CD8-positive, alpha-beta memory T cell (primary cell): ENCODE measurements at regions not wholly inside any gene's neighbourhood (a gene's known extent, or its start where the extent isn't known, plus 50 kb on each side); places are given as distances from the start of the nearest gene placed in this dataset.
A peak's percentile ranks its signal among the peaks of the same experiment; 100 is the strongest.

Experiments
- CTCF ChIA-PET: fragments of 350-600 bp; sonication (Branson Sonifier 250); formaldehyde crosslinking; loops from one replicate; lab custom pipeline; 2021; ENCODE audit warnings: antibody characterized with exemption; lab: Charles Lee
- POLR2A ChIA-PET: fragments of 350-600 bp; sonication (Branson Sonifier 250); formaldehyde crosslinking; loops from one replicate; lab custom pipeline; 2021; ENCODE audit warnings: antibody characterized with exemption; lab: Charles Lee
- DNase-seq, 5 donors: peaks; one replicate each; pipeline versions ENCODE4 v3.0.0 to v3.0.0-alpha.2; 2020 to 2022; ENCODE audit warnings: mixed read lengths in 1 of 5
- H3K27ac ChIP-seq: one replicate; pipeline ENCODE4 v1.7.0; 2013; ENCODE audit warnings: low read depth, mild to moderate bottlenecking, low read length, moderate library complexity
- H3K27me3 ChIP-seq: 2 replicates; pipeline ENCODE4 v1.7.0; 2013; ENCODE audit warnings: low read length, mild to moderate bottlenecking; ENCODE audit not compliant: insufficient read depth, poor library complexity, severe bottlenecking
- H3K36me3 ChIP-seq: 2 replicates; pipeline ENCODE4 v1.7.0; 2013; ENCODE audit warnings: mild to moderate bottlenecking, low read length, moderate library complexity; ENCODE audit not compliant: insufficient read depth
- H3K4me1 ChIP-seq: 2 replicates; pipeline ENCODE4 v1.7.0; 2013; ENCODE audit warnings: mild to moderate bottlenecking, low read length, moderate library complexity; ENCODE audit not compliant: insufficient read depth
- H3K4me3 ChIP-seq: 2 replicates; pipeline ENCODE4 v1.7.0; 2013; ENCODE audit warnings: mild to moderate bottlenecking, low read length
- H3K9me3 ChIP-seq: 2 replicates; pipeline ENCODE4 v1.7.0; 2013; ENCODE audit warnings: mild to moderate bottlenecking, low read length
- H3K27ac Mint-ChIP-seq, 8 donors: one replicate each; pipeline ENCODE4 v1.8.0; 2020 to 2021; ENCODE audit warnings: mixed read lengths in 8 of 8, mild to moderate bottlenecking in 6 of 8, inconsistent platforms in 3 of 8, moderate library complexity in 3 of 8
- H3K27me3 Mint-ChIP-seq, 2 donors: one replicate each; pipeline ENCODE4 v1.8.0; 2020 to 2021; ENCODE audit warnings: mixed read lengths in 2 of 2, mild to moderate bottlenecking in 1 of 2, moderate library complexity in 1 of 2
- H3K36me3 Mint-ChIP-seq, 3 donors: one replicate each; pipeline ENCODE4 v1.8.0; 2020 to 2021; ENCODE audit warnings: mixed read lengths in 3 of 3, inconsistent platforms in 1 of 3, mild to moderate bottlenecking in 1 of 3
- H3K4me1 Mint-ChIP-seq, 3 donors: one replicate each; pipeline ENCODE4 v1.8.0; 2020 to 2021; ENCODE audit warnings: mixed read lengths in 3 of 3, inconsistent platforms in 1 of 3, mild to moderate bottlenecking in 1 of 3
- H3K4me3 Mint-ChIP-seq, 7 donors: one replicate each; pipeline ENCODE4 v1.8.0; 2020 to 2021; ENCODE audit warnings: mixed read lengths in 7 of 7, mild to moderate bottlenecking in 6 of 7, moderate library complexity in 4 of 7, inconsistent platforms in 2 of 7
- H3K9me3 Mint-ChIP-seq, 5 donors: one replicate each; pipeline ENCODE4 v1.8.0; 2020 to 2022; ENCODE audit warnings: mixed read lengths in 5 of 5, mild to moderate bottlenecking in 3 of 5, moderate library complexity in 2 of 5, inconsistent platforms in 1 of 5

DNA sequence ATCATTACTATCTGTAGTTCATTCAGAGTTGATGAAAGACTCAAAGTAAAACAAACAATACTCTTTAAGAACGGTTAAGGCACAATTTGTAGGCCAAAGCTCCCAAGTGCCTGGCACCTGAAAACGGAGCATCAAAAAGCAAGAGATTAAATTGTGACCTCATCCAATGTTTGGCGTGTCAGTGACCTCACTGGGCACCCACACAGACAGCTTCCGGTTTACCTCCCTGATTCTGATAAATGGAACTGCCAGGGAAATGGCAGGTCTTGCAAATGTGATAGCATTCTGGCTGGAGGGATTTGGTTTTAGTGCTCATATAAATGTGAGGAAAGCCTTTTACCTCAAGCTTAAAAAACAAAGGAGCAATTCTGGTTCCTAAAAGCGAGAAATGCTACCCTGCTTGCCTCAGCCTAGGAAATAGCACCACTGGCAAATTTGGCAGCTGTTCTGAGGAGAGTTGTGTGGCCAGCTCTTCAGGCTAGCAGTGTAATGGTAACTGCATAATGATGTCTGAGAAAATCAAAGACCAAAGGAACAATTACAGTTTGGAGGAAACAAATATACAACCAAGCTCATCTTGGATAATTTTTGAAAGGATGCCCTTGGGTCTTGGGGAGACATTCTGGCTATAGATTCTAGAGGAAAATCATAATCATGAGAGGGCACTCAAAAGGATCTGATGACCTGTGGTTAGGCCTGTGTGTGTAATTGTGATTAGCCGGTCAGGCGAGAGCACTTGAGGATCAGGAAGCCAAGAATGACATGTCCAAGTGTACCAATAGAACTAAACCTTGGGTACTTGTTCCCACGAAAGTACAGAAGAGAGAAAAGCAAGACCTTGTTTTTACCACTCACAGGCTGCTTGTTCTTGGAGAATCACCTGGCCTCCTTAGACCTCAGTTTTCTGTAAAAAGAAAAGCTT lies 174.3 kb downstream of the TFAP2B start:
- ChIA-PET CTCF (no interaction called here), POLR2A (no interaction called here)
- H3K4me3 Mint-ChIP-seq: no peak overlapping the region
- H3K36me3 ChIP-seq: no peaks in the 10 kb centered on the region
- peaks cover 3 to 8% (median 5%) of the 10 kb centered on the region in 5 donors for H3K9me3 Mint-ChIP-seq
- H3K27ac ChIP-seq: no peak overlapping the region
- H3K4me1 ChIP-seq: no peaks in the 10 kb centered on the region
- H3K4me3 ChIP-seq: no peak overlapping the region
- H3K27me3 Mint-ChIP-seq: peaks cover 0 to 1% of the 10 kb centered on the region in 2 donors
- H3K27ac Mint-ChIP-seq: no peak overlapping the region
- no peaks in the 10 kb centered on the region for H3K36me3 Mint-ChIP-seq
- no peaks in the 10 kb centered on the region for H3K27me3 ChIP-seq
- H3K4me1 Mint-ChIP-seq: no peaks in the 10 kb centered on the region
- no peaks in the 10 kb centered on the region for H3K9me3 ChIP-seq
- no peak for DNase-seq

DNA sequence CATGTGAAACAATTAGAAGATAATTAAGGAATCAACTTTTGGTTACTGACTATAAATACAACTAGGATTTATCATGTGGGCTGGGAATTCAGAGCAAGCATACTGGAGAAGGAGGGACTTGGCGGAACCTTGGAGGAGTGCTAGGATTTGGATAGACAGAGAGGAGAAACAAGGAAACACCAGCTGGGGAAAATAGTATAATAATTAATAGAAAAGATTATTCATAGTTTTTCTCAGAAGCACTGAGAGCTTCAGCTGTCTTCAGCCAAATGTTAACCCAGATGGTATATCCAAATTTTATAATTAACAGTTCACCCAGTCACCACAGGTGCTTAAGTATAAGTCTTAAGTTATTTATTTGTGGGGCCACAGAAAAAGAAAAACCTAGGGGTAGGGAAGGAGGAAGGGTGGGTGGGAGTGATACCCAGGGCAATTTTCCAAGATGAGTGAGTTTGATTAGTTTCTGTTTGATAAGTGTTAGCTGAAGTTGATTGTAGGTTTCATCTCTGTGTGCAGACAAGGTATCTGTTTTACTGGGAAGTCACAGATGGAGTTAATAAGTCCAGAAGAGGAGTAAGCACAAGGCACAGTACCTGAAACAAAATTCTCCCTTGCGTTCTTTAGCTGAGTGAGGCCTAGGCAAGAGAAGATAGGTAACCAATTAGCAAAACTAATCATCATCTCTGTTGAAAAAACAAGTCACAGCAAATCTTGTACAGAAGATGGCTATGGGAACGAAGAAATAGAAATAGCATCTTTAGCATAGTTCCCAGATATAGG lies 175.5 kb downstream of the TFAP2B start:
- POLR2A ChIA-PET: no interaction called here
- Mint-ChIP-seq H3K27me3 (peaks cover 0 to 1% of the 10 kb centered on the region in 2 donors), H3K9me3 (peaks cover 2 to 7% (median 5%) of the 10 kb centered on the region in 5 donors), H3K27ac (no peak overlapping the region), H3K36me3 (no peaks in the 10 kb centered on the region), H3K4me1 (no peaks in the 10 kb centered on the region), H3K4me3 (no peak overlapping the region)
- no peak for DNase-seq
- H3K9me3 ChIP-seq: no peaks in the 10 kb centered on the region
- no peaks in the 10 kb centered on the region for H3K27me3 ChIP-seq
- no peak overlapping the region for H3K4me3 ChIP-seq
- H3K27ac ChIP-seq: no peak overlapping the region
- no peaks in the 10 kb centered on the region for H3K4me1 ChIP-seq
- CTCF ChIA-PET: no interaction called here
- H3K36me3 ChIP-seq: no peaks in the 10 kb centered on the region

DNA sequence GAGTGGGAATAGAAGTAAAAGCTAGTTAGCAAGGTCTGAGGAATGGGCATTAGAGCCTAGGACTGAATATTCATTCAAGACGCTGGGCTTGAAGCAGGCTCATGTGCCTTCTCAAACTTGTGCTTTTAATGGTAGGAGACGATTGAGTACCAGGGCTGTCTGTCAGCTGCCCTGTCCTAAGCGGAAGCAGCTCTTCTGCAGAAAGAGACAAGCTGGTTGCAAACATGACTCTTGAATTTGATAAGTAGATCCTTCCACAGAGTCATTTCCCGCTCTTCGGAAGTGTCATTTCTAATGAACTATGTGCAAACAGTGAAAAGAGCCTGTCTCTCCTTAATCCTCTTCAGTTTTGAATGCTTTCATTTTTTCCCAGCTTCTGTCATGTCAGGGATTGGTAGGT lies 176.4 kb downstream of the TFAP2B start:
- peaks cover 0 to 1% of the 10 kb centered on the region in 2 donors for H3K27me3 Mint-ChIP-seq

DNA sequence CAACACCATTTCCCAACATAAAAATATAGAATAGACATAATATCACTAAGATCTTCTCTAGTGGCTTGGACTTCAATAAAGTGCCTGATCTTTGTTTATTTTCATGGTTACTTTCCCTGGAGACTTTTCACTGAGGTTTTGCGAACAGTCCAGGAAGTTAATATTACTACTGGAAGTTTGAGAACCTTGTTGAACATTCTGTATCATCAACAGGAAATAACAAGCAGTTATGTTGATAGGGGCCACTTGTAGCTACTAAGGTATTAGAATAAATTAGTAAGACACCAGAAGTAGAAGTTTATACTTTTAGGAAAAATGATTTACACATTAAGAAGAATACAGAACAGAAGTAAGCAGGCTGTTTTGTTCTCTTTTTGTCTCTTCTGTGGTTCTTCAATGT lies 180.2 kb downstream of the TFAP2B start:
- Mint-ChIP-seq H3K27me3 (peaks cover 0 to 1% of the 10 kb centered on the region in 2 donors), H3K36me3 (peaks cover 0 to 1% (median 0%) of the 10 kb centered on the region in 3 donors), H3K27ac (no peak overlapping the region), H3K4me1 (no peaks in the 10 kb centered on the region), H3K4me3 (no peak overlapping the region), H3K9me3 (peaks cover 3 to 14% (median 5%) of the 10 kb centered on the region in 5 donors)
- Histone ChIP-seq H3K36me3 (no peaks in the 10 kb centered on the region), H3K4me1 (no peaks in the 10 kb centered on the region), H3K4me3 (no peak overlapping the region), H3K27me3 (no peaks in the 10 kb centered on the region), H3K27ac (no peak overlapping the region), H3K9me3 (no peaks in the 10 kb centered on the region)
- no peak for DNase-seq
- CTCF ChIA-PET: no interaction called here
- POLR2A ChIA-PET: no interaction called here

More for the DNA sequence above, 176.4 kb downstream of the TFAP2B start:
- Histone ChIP-seq H3K27me3 (no peaks in the 10 kb centered on the region), H3K9me3 (no peaks in the 10 kb centered on the region), H3K27ac (no peak overlapping the region), H3K36me3 (no peaks in the 10 kb centered on the region), H3K4me1 (no peaks in the 10 kb centered on the region), H3K4me3 (no peak overlapping the region)
- Mint-ChIP-seq H3K9me3 (peaks cover 3 to 7% (median 3%) of the 10 kb centered on the region in 5 donors), H3K36me3 (peaks cover 0 to 1% (median 0%) of the 10 kb centered on the region in 3 donors), H3K4me3 (no peak overlapping the region), H3K27ac (no peak overlapping the region), H3K4me1 (no peaks in the 10 kb centered on the region)
- ChIA-PET CTCF (no interaction called here), POLR2A (no interaction called here)
- DNase-seq: no peak

DNA sequence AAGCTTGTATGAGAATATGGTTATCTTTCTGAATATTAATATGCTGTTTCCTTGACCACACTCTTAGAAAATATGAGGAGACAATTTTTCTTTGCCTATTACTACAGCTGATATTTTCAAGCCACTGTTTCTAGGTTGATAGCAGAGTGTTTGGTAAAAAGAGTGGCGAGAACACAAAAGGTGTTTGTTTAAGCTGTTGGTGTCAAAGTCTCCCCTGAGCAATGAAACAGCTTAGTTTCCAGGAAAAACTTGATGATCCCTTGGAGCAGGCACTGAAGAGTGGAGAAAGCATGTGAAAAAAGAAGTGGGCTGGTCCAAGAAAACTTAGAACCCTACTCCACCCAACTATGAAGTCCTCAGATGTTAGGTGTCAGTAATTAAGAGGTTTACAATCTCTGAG lies 182.7 kb downstream of the TFAP2B start:
- no peak for DNase-seq
- H3K4me3 ChIP-seq: no peak overlapping the region
- H3K27ac Mint-ChIP-seq: no peak overlapping the region
- H3K4me1 Mint-ChIP-seq: no peaks in the 10 kb centered on the region
- H3K9me3 Mint-ChIP-seq: peaks cover 2 to 14% (median 5%) of the 10 kb centered on the region in 5 donors
- no peaks in the 10 kb centered on the region for H3K9me3 ChIP-seq
- ChIA-PET CTCF (no interaction called here), POLR2A (no interaction called here)
- no peaks in the 10 kb centered on the region for H3K27me3 ChIP-seq
- H3K4me3 Mint-ChIP-seq: no peak overlapping the region
- H3K27ac ChIP-seq: no peak overlapping the region
- H3K27me3 Mint-ChIP-seq: no peaks in the 10 kb centered on the region
- H3K4me1 ChIP-seq: no peaks in the 10 kb centered on the region
- no peaks in the 10 kb centered on the region for H3K36me3 ChIP-seq
- peaks cover 0 to 1% (median 0%) of the 10 kb centered on the region in 3 donors for H3K36me3 Mint-ChIP-seq

DNA sequence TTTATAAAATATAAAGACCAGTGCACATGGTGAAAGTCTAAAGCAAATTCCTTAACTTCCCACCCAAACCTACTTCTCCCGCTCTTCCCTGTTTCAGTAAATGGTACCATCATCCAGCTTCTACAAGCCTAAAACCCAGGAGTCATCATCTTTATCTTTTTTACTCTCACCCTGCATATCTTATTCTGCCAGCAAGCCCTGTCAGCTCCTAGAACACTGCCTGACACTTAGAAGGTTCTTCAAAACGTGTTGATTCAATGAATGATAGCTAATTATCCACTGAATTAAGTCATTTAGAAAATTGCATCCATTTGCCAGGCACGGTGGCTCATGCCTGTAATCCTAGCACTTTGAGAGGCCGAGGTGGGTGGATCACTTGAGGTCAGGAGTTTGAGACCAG lies 185.7 kb downstream of the TFAP2B start:
- POLR2A ChIA-PET: no interaction called here
- no peak for DNase-seq
- H3K4me3 ChIP-seq: no peak overlapping the region
- Mint-ChIP-seq H3K4me3 (no peak overlapping the region), H3K4me1 (no peaks in the 10 kb centered on the region), H3K36me3 (peaks cover 0 to 1% (median 0%) of the 10 kb centered on the region in 3 donors), H3K9me3 (peaks cover 1 to 17% (median 4%) of the 10 kb centered on the region in 5 donors), H3K27ac (peak overlapping the region in 1 of 8 donors; percentile 0), H3K27me3 (no peaks in the 10 kb centered on the region)
- no peaks in the 10 kb centered on the region for H3K27me3 ChIP-seq
- H3K4me1 ChIP-seq: no peaks in the 10 kb centered on the region
- no peaks in the 10 kb centered on the region for H3K9me3 ChIP-seq
- CTCF ChIA-PET: no interaction called here
- H3K36me3 ChIP-seq: no peaks in the 10 kb centered on the region
- no peak overlapping the region for H3K27ac ChIP-seq

DNA sequence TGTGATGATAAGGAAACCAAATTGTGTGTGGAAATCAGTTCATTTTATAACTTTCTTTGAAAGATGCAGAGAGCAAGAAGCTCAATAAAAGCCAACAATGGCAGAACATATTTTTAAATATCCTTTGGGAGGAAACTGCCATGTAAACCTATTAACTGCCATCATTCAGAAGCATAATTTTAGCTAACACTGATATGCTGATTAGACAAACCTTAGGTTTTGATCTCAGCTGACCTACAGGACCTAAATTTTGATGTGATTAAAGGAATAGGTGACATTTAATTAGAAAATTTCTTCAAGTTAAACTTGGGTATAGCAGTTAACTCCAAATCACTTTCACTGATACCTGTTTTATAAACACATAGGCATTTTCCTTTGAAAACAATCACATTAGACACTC lies 187.1 kb downstream of the TFAP2B start:
- H3K4me1 Mint-ChIP-seq: no peaks in the 10 kb centered on the region
- CTCF ChIA-PET: no interaction called here
- no peak overlapping the region for H3K27ac ChIP-seq

DNA sequence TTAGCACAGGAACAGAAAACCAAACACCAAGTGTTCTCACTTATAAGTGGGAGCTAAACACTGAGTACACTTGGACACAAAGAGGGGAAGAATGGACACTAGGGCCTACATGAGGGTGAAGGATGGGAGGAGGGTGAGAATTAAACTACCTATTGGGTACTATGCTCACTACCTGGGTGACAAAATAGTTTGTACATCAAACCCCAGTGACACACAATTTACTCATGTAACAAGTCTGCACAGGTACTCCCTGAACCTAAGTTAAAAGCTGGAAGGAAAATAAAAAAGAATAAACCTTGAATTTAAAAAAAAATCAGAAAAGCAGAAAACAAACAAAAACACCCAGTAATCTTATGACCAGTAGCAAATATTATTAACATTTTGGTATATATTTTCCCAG lies 188.6 kb downstream of the TFAP2B start:
- no peak for DNase-seq
- no peak overlapping the region for H3K4me3 Mint-ChIP-seq
- no peaks in the 10 kb centered on the region for H3K4me1 Mint-ChIP-seq
- H3K9me3 Mint-ChIP-seq: peaks cover 0 to 8% (median 6%) of the 10 kb centered on the region in 5 donors
- H3K9me3 ChIP-seq: no peaks in the 10 kb centered on the region
- no peaks in the 10 kb centered on the region for H3K27me3 ChIP-seq
- peak overlapping the region in 1 of 8 donors; percentile 43 for H3K27ac Mint-ChIP-seq
- no peaks in the 10 kb centered on the region for H3K27me3 Mint-ChIP-seq
- H3K36me3 ChIP-seq: no peaks in the 10 kb centered on the region
- POLR2A ChIA-PET: no interaction called here
- no peaks in the 10 kb centered on the region for H3K36me3 Mint-ChIP-seq
- H3K4me1 ChIP-seq: no peaks in the 10 kb centered on the region
- H3K4me3 ChIP-seq: no peak overlapping the region
- no peak overlapping the region for H3K27ac ChIP-seq
- CTCF ChIA-PET: no interaction called here

More for the DNA sequence above, 187.1 kb downstream of the TFAP2B start:
- Histone ChIP-seq H3K27me3 (no peaks in the 10 kb centered on the region), H3K4me1 (no peaks in the 10 kb centered on the region), H3K4me3 (no peak overlapping the region), H3K9me3 (no peaks in the 10 kb centered on the region), H3K36me3 (no peaks in the 10 kb centered on the region)
- no peaks in the 10 kb centered on the region for H3K27me3 Mint-ChIP-seq
- no peak overlapping the region for H3K27ac Mint-ChIP-seq
- no peak overlapping the region for H3K4me3 Mint-ChIP-seq
- POLR2A ChIA-PET: no interaction called here
- H3K9me3 Mint-ChIP-seq: peaks cover 0 to 10% (median 6%) of the 10 kb centered on the region in 5 donors
- no peaks in the 10 kb centered on the region for H3K36me3 Mint-ChIP-seq
- DNase-seq: no peak
